ENCODE measurements at regions not wholly inside any gene's neighbourhood (a gene's known extent, or its start where the extent isn't known, plus 50 kb on each side); places are given as distances from the start of the nearest gene placed in this dataset.
A peak's percentile ranks its signal among the peaks of the same experiment; 100 is the strongest.

- CTCF ChIA-PET = interaction anchor here (1.0 kb wide), 1 partner anchor 8 kb away, joined by 3 read pairs; no protein-coding TSS in a partner anchor
- DNase-seq (ENCODE audit: unreplicated experiment) = no peak
- POLR2A ChIA-PET = no interaction called here
- TF ChIP-seq CTCF (IDR thresholded peaks at IDR 0.05; ENCODE audit: unreplicated experiment) = no peak
- Mint-ChIP-seq H3K27ac (ENCODE audit: low read depth, unreplicated experiment) (no peak overlapping the region), H3K9me3 (ENCODE audit: unreplicated experiment) (no peaks in the 10 kb centered on the region), H3K4me3 (ENCODE audit: unreplicated experiment) (no peak overlapping the region), H3K36me3 (ENCODE audit: insufficient read depth, unreplicated experiment) (no peaks in the 10 kb centered on the region), H3K27me3 (ENCODE audit: insufficient read depth, unreplicated experiment) (peaks cover 34% of the 10 kb centered on the region), H3K4me1 (ENCODE audit: insufficient read depth, unreplicated experiment) (no peaks in the 10 kb centered on the region)
- intact Hi-C loops (cut with micrococcal nuclease) = no loop called here
- BruUV-seq (replicated peaks) = no TSS peak
Observed at GRCh38 chr7:119925581-119926289, 347.2 kb upstream of the KCND2 start.

GRCh38 chr7:119929891-119930290 is 343.1 kb upstream of the KCND2 start:
- H3K27me3 Mint-ChIP-seq (ENCODE audit: insufficient read depth, unreplicated experiment) = peaks cover 36% of the 10 kb centered on the region
- DNase-seq (ENCODE audit: unreplicated experiment) = no peak
- BruUV-seq (replicated peaks) = no TSS peak
- intact Hi-C loops (cut with micrococcal nuclease) = no loop called here
- no peaks in the 10 kb centered on the region for H3K9me3 Mint-ChIP-seq (ENCODE audit: unreplicated experiment)
- H3K4me1 Mint-ChIP-seq (ENCODE audit: insufficient read depth, unreplicated experiment) = no peaks in the 10 kb centered on the region
- H3K36me3 Mint-ChIP-seq (ENCODE audit: insufficient read depth, unreplicated experiment) = no peaks in the 10 kb centered on the region
- no peak overlapping the region for H3K4me3 Mint-ChIP-seq (ENCODE audit: unreplicated experiment)
- TF ChIP-seq CTCF (IDR thresholded peaks at IDR 0.05; ENCODE audit: unreplicated experiment) = no peak
- CTCF ChIA-PET = no interaction called here
- H3K27ac Mint-ChIP-seq (ENCODE audit: low read depth, unreplicated experiment) = no peak overlapping the region
- POLR2A ChIA-PET = no interaction called here

GRCh38 chr7:119931230-119931824 is 341.6 kb upstream of the KCND2 start:
- Mint-ChIP-seq H3K9me3 (ENCODE audit: unreplicated experiment) (no peaks in the 10 kb centered on the region), H3K4me1 (ENCODE audit: insufficient read depth, unreplicated experiment) (no peaks in the 10 kb centered on the region), H3K36me3 (ENCODE audit: insufficient read depth, unreplicated experiment) (no peaks in the 10 kb centered on the region), H3K27ac (ENCODE audit: low read depth, unreplicated experiment) (no peak overlapping the region), H3K27me3 (ENCODE audit: insufficient read depth, unreplicated experiment) (peaks cover 26% of the 10 kb centered on the region), H3K4me3 (ENCODE audit: unreplicated experiment) (no peak overlapping the region)
- intact Hi-C loops (cut with micrococcal nuclease) = no loop called here
- no peak for TF ChIP-seq CTCF (IDR thresholded peaks at IDR 0.05; ENCODE audit: unreplicated experiment)
- BruUV-seq (replicated peaks) = no TSS peak
- ChIA-PET CTCF (no interaction called here), POLR2A (interaction anchor here (0.6 kb wide), 1 partner anchor 33 kb away, joined by 3 read pairs; no protein-coding TSS in a partner anchor)
- DNase-seq (ENCODE audit: unreplicated experiment) = no peak

GRCh38 chr7:119935418-119936025 is 337.5 kb upstream of the KCND2 start:
- BruUV-seq (replicated peaks) = no TSS peak
- ChIA-PET CTCF (interaction anchor here (0.6 to 2.5 kb wide), 14 partner anchors 8 to 1615 kb away, joined by 3 to 17 read pairs (median 4); partner anchors contain the start of gene KCND2), POLR2A (no interaction called here)
- TF ChIP-seq CTCF (IDR thresholded peaks at IDR 0.05; ENCODE audit: unreplicated experiment) = peak; percentile 26
- Mint-ChIP-seq H3K36me3 (ENCODE audit: insufficient read depth, unreplicated experiment) (peaks cover 1% of the 10 kb centered on the region), H3K4me1 (ENCODE audit: insufficient read depth, unreplicated experiment) (no peaks in the 10 kb centered on the region), H3K27ac (ENCODE audit: low read depth, unreplicated experiment) (no peak overlapping the region), H3K9me3 (ENCODE audit: unreplicated experiment) (no peaks in the 10 kb centered on the region), H3K27me3 (ENCODE audit: insufficient read depth, unreplicated experiment) (peaks cover 61% of the 10 kb centered on the region), H3K4me3 (ENCODE audit: unreplicated experiment) (no peak overlapping the region)
- DNase-seq (ENCODE audit: unreplicated experiment) = peak; percentile 46
- intact Hi-C loops (cut with micrococcal nuclease) = loop anchor here (1.0 to 5.0 kb wide), 3 partner anchors 155 to 792 kb away; no protein-coding TSS in a partner anchor

All from MCF 10A (cell line).